H1 (cell line): ENCODE measurements at regions not wholly inside any gene's neighbourhood (a gene's known extent, or its start where the extent isn't known, plus 50 kb on each side); places are given as distances from the start of the nearest gene placed in this dataset.

ENCODE experiments used
- CTCF ChIP-seq, 3 experiments: IDR thresholded peaks; 1 replicate in 2 of 3; 2 replicates in 1 of 3; pipeline versions ENCODE4 v1.5.1 to v1.6.1; 2011; ENCODE audit warnings: low read length in 3 of 3, mild to moderate bottlenecking in 3 of 3, inconsistent platforms in 2 of 3, low read depth in 1 of 3, moderate library complexity in 1 of 3; ENCODE audit not compliant: insufficient read depth in 1 of 3; ENCODE audit errors: control extremely low read depth in 1 of 3
- SP1 ChIP-seq: IDR thresholded peaks from 2 replicates; pipeline ENCODE4 v1.6.1; 2011; ENCODE audit warnings: low read depth, low read length

- TF ChIP-seq CTCF (IDR thresholded peaks at IDR 0.05; ENCODE audit: control extremely low read depth in 1 of 3, insufficient read depth in 1 of 3, low read depth in 1 of 3, low read length in 3 of 3) (no peak), SP1 (no peak)
Observed at GRCh38 chr6:33965766-33966165, 162.0 kb upstream of the MLN start (continued).
